ENCODE measurements at regions not wholly inside any gene's neighbourhood (a gene's known extent, or its start where the extent isn't known, plus 50 kb on each side); places are given as distances from the start of the nearest gene placed in this dataset.

GRCh38 chr19:30319876-30320275 lies 52.3 kb upstream of the ZNF536 start:
- TF ChIP-seq, protein P1, sequence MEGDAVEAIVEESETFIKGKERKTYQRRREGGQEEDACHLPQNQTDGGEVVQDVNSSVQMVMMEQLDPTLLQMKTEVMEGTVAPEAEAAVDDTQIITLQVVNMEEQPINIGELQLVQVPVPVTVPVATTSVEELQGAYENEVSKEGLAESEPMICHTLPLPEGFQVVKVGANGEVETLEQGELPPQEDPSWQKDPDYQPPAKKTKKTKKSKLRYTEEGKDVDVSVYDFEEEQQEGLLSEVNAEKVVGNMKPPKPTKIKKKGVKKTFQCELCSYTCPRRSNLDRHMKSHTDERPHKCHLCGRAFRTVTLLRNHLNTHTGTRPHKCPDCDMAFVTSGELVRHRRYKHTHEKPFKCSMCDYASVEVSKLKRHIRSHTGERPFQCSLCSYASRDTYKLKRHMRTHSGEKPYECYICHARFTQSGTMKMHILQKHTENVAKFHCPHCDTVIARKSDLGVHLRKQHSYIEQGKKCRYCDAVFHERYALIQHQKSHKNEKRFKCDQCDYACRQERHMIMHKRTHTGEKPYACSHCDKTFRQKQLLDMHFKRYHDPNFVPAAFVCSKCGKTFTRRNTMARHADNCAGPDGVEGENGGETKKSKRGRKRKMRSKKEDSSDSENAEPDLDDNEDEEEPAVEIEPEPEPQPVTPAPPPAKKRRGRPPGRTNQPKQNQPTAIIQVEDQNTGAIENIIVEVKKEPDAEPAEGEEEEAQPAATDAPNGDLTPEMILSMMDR (IDR thresholded peaks at IDR 0.05): no peak
- no peak for TF ChIP-seq POLR2A (IDR thresholded peaks at IDR 0.05)
- TF ChIP-seq EP300 (IDR thresholded peaks at IDR 0.05): no peak
- no peak for TF ChIP-seq POLR2AphosphoS5 (IDR thresholded peaks at IDR 0.05)

Data from upper lobe of left lung (tissue), 4 donors.